Astrocyte of the cerebellum (primary cell): ENCODE measurements at regions not wholly inside any gene's neighbourhood (a gene's known extent, or its start where the extent isn't known, plus 50 kb on each side); places are given as distances from the start of the nearest gene placed in this dataset.

ENCODE experiments used
- DNase-seq: peaks from one replicate; pipeline ENCODE4 v3.0.0-alpha.2; 2011; ENCODE audit warnings: low read depth
- H3K4me3 ChIP-seq: 2 replicates; pipeline ENCODE4 v1.5.1; 2011; ENCODE audit warnings: mild to moderate bottlenecking, low read depth, low read length, moderate library complexity
- in situ Hi-C: cut with HindIII; loops from 2 replicates; pipeline ENCODE4 v1.10.0; 2017; ENCODE audit warnings: low sequenced_read_pairs
- TF ChIP-seq, protein P1 (sequence below): IDR thresholded peaks from 2 replicates; pipeline ENCODE4 v1.5.1; 2012; ENCODE audit warnings: low read length, low read depth, moderate library complexity, mild to moderate bottlenecking; ENCODE audit errors: missing control alignments

GRCh38 chr14:84877061-84877460 is 652.9 kb upstream of the FLRT2 start:
- no peak overlapping the region for H3K4me3 ChIP-seq
- TF ChIP-seq, protein P1, sequence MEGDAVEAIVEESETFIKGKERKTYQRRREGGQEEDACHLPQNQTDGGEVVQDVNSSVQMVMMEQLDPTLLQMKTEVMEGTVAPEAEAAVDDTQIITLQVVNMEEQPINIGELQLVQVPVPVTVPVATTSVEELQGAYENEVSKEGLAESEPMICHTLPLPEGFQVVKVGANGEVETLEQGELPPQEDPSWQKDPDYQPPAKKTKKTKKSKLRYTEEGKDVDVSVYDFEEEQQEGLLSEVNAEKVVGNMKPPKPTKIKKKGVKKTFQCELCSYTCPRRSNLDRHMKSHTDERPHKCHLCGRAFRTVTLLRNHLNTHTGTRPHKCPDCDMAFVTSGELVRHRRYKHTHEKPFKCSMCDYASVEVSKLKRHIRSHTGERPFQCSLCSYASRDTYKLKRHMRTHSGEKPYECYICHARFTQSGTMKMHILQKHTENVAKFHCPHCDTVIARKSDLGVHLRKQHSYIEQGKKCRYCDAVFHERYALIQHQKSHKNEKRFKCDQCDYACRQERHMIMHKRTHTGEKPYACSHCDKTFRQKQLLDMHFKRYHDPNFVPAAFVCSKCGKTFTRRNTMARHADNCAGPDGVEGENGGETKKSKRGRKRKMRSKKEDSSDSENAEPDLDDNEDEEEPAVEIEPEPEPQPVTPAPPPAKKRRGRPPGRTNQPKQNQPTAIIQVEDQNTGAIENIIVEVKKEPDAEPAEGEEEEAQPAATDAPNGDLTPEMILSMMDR = no peak
- in situ Hi-C loops = no loop called here
- no peak for DNase-seq

GRCh38 chr14:84882830-84883229 is 647.1 kb upstream of the FLRT2 start:
- H3K4me3 ChIP-seq = no peak overlapping the region
- in situ Hi-C loops = no loop called here
- TF ChIP-seq, protein P1 = no peak
- no peak for DNase-seq

DNA sequence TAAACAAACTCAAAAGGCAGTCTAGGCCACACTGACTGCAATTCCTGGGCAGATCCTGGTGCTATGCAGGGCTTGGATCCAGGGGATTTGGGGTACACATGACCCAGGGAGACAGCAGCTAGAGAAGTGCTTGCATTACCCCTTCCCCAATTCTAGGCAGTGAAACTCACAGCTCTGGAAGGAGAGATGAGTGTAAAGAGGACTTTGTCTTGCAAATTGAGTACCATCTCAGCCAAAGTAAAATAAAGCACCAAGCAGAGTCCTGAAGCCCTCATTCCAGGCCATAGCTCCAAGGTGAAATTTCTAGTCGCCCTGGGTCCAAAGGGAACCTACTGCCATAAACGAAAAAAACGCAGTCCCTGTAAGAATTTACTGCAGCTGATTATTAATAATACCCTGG is 644.9 kb upstream of the FLRT2 start:
- H3K4me3 ChIP-seq = no peak overlapping the region
- in situ Hi-C loops = no loop called here
- DNase-seq = no peak
- TF ChIP-seq, protein P1 = no peak

- TF ChIP-seq, protein P1 = no peak
- in situ Hi-C loops = no loop called here
Observed at GRCh38 chr14:84891404-84891803, 638.5 kb upstream of the FLRT2 start.

DNA sequence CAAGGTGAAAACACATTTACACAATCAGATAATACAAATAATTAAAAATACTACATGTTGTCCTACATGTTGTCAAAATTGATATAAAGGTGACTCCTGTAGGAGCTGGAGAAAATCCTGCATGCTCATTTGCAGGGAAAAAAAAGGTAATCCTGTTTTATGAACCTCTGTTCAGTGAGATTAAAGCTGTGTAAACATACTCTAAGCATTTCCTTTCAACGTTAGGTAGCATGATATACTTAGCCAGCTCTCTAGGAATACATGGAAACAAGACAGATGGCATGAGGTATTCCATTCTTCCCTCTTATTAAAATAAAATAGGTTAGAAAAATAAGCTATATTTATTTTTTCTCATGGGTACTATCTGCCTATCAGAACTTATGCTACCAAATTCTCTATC is 635.7 kb upstream of the FLRT2 start:
- in situ Hi-C loops = no loop called here
- TF ChIP-seq, protein P1 = no peak
- no peak for DNase-seq
- no peak overlapping the region for H3K4me3 ChIP-seq

More at GRCh38 chr14:84891404-84891803, 638.5 kb upstream of the FLRT2 start:
- DNase-seq = no peak
- H3K4me3 ChIP-seq = no peak overlapping the region

DNA sequence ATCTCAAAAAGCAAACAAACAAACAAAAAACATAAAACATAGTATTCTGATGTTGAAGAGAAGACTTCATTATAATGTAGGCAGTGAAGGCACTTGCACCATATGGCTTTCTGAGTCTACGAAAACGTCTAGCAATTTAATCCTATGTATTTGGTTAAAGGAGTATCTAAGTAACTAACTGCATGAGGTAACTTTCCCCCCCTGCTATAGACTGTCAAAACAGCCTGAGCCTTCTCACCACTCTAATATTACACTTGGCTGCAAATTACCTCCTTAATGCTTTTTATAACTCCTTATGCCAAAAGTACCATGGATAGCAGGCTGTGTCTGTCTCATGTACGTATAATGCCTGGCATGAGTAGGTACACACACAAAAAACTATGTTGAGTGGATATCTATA is 607.6 kb upstream of the FLRT2 start:
- no peak for DNase-seq
- TF ChIP-seq, protein P1 = no peak
- H3K4me3 ChIP-seq = no peak overlapping the region
- in situ Hi-C loops = no loop called here

GRCh38 chr14:84926656-84927055 is 603.3 kb upstream of the FLRT2 start:
- no peak for DNase-seq
- in situ Hi-C loops = no loop called here
- H3K4me3 ChIP-seq = no peak overlapping the region
- TF ChIP-seq, protein P1 = no peak
